HEK293T (cell line): ENCODE measurements at regions not wholly inside any gene's neighbourhood (a gene's known extent, or its start where the extent isn't known, plus 50 kb on each side); places are given as distances from the start of the nearest gene placed in this dataset.

Source experiments
- CTCF ChIA-PET: fragments of 350-600 bp; formaldehyde crosslinking; extraction: SDS; loops from one replicate; lab custom pipeline; 2021; ENCODE audit warnings: antibody characterized with exemption, inconsistent platforms; lab: Yijun Ruan, JAX
- POLR2A ChIA-PET: fragments of 350-600 bp; formaldehyde crosslinking; extraction: SDS; loops from one replicate; lab custom pipeline; 2020; ENCODE audit warnings: antibody characterized with exemption, inconsistent platforms; lab: Yijun Ruan, JAX
- DNase-seq: peaks from one replicate; pipeline ENCODE4 v3.0.0; 2012; ENCODE audit warnings: mixed read lengths; ENCODE audit errors: extremely low spot score
- ARNT ChIP-seq: fragments of 450-650 bp; IDR thresholded peaks from 2 replicates; pipeline ENCODE4 v1.6.1; 2017; ENCODE audit warnings: mild to moderate bottlenecking
- BHLHE40 ChIP-seq: fragments of 450-650 bp; IDR thresholded peaks from 2 replicates; pipeline ENCODE4 v1.6.1; 2016; ENCODE audit warnings: mild to moderate bottlenecking, moderate library complexity, borderline replicate concordance
- CTBP1 ChIP-seq: fragments of 450-650 bp; IDR thresholded peaks from 2 replicates; pipeline ENCODE4 v1.6.1; 2016; ENCODE audit warnings: borderline replicate concordance
- ELF4 ChIP-seq: fragments of 450-650 bp; IDR thresholded peaks from 2 replicates; pipeline ENCODE4 v1.6.1; 2017; ENCODE audit warnings: antibody characterized with exemption
- FOXA1 ChIP-seq: fragments of 450-650 bp; IDR thresholded peaks from 2 replicates; pipeline ENCODE4 v1.6.1; 2016; ENCODE audit warnings: mild to moderate bottlenecking
- FOXK2 ChIP-seq: fragments of 450-650 bp; IDR thresholded peaks from 2 replicates; pipeline ENCODE4 v1.6.1; 2016; ENCODE audit warnings: mild to moderate bottlenecking
- FOXM1 ChIP-seq: fragments of 450-650 bp; IDR thresholded peaks from 2 replicates; pipeline ENCODE4 v1.6.1; 2017; ENCODE audit warnings: mild to moderate bottlenecking, borderline replicate concordance
- HDGF ChIP-seq: fragments of 450-650 bp; IDR thresholded peaks from 2 replicates; pipeline ENCODE4 v1.6.1; 2017; ENCODE audit warnings: antibody characterized with exemption, borderline replicate concordance
- L3MBTL2 ChIP-seq: fragments of 450-650 bp; conservative IDR thresholded peaks from 2 replicates; pipeline ENCODE4 v1.6.1; 2016; ENCODE audit warnings: mild to moderate bottlenecking
- LEF1 ChIP-seq: fragments of 450-650 bp; IDR thresholded peaks from 2 replicates; pipeline ENCODE4 v1.6.1; 2017; ENCODE audit warnings: mild to moderate bottlenecking, borderline replicate concordance
- NFRKB ChIP-seq: fragments of 450-650 bp; IDR thresholded peaks from 2 replicates; pipeline ENCODE4 v1.6.1; 2016; ENCODE audit warnings: mild to moderate bottlenecking, moderate library complexity
- SP1 ChIP-seq: fragments of 450-650 bp; IDR thresholded peaks from 2 replicates; pipeline ENCODE4 v1.6.1; 2017
- SUZ12 ChIP-seq: fragments of 450-650 bp; IDR thresholded peaks from 2 replicates; pipeline ENCODE4 v1.6.1; 2016; ENCODE audit warnings: mild to moderate bottlenecking
- TARDBP ChIP-seq: fragments of 450-650 bp; IDR thresholded peaks from 2 replicates; pipeline ENCODE4 v1.6.1; 2016
- ZNF384 ChIP-seq: fragments of 450-650 bp; IDR thresholded peaks from 2 replicates; pipeline ENCODE4 v1.6.1; 2016
- TF ChIP-seq, protein P1 (sequence below): fragments of 450-650 bp; IDR thresholded peaks from 2 replicates; pipeline ENCODE4 v1.6.1; 2016

DNA sequence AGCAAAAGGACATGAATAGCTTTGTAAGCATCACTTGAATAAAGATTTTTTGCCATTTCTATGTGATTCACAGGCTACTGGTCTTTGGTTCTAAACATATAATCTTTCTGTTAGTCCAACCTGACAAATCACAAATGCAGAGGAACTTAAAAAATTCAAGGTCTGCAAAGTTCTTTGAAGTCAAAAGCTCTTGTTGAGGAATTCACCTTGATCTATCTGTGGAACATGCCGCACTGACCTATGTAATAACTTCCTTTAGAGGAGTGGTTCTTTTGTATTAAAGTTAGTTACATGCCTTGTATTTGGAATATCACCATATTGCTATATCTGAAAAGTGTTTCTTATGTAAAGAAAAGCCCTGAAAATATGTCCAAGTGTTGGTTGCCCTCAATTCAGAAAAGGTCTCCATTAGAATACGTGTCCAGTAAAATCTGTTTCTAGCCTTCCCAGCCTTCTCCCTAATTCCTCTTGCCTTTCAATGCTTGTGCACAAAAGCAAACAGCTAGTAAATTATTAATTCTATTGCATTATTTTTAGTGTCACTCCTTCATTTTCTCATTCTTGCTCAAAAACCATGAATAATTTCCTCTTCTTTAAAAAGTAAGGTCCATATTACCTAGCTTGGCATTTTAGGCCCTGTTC, 1192.8 kb downstream of the FLRT2 start:
- ChIA-PET CTCF (no interaction called here), POLR2A (no interaction called here)
- TF ChIP-seq FOXA1 (no peak), FOXM1 (no peak), LEF1 (no peak), TARDBP (no peak), FOXK2 (no peak), ZNF384 (no peak), ELF4 (no peak), ARNT (no peak)
- TF ChIP-seq, protein P1, sequence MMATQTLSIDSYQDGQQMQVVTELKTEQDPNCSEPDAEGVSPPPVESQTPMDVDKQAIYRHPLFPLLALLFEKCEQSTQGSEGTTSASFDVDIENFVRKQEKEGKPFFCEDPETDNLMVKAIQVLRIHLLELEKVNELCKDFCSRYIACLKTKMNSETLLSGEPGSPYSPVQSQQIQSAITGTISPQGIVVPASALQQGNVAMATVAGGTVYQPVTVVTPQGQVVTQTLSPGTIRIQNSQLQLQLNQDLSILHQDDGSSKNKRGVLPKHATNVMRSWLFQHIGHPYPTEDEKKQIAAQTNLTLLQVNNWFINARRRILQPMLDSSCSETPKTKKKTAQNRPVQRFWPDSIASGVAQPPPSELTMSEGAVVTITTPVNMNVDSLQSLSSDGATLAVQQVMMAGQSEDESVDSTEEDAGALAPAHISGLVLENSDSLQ = no peak
- no peak for DNase-seq

DNA sequence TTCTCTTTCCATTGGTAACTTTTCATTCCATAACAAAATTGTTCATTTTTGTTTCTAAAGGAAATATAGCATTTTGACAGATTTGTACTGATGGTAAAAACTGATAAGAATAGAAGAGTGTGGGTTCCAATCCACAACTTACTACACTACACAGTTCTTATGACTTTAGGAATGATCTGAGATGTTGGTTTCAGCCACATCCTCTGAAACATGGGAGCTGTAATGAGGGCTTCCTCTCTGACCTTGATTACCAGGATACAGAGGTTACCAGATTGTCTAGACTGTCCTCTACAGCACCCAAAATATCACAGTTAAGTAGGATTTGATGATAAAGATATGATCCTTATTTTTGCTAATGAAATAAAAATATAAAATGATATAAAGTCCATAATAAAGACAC, 1184.6 kb downstream of the FLRT2 start:
- no peak for DNase-seq
- ChIA-PET CTCF (no interaction called here), POLR2A (no interaction called here)
- no peak for TF ChIP-seq L3MBTL2
- TF ChIP-seq NFRKB = no peak
- no peak for TF ChIP-seq FOXA1
- no peak for TF ChIP-seq LEF1
- TF ChIP-seq BHLHE40 = no peak
- TF ChIP-seq FOXM1 = no peak
- no peak for TF ChIP-seq FOXK2
- TF ChIP-seq ZNF384 = no peak
- TF ChIP-seq ELF4 = no peak
- TF ChIP-seq, protein P1 = no peak
- no peak for TF ChIP-seq TARDBP
- no peak for TF ChIP-seq ARNT
- no peak for TF ChIP-seq CTBP1
- no peak for TF ChIP-seq HDGF
- no peak for TF ChIP-seq SP1
- TF ChIP-seq SUZ12 = no peak

DNA sequence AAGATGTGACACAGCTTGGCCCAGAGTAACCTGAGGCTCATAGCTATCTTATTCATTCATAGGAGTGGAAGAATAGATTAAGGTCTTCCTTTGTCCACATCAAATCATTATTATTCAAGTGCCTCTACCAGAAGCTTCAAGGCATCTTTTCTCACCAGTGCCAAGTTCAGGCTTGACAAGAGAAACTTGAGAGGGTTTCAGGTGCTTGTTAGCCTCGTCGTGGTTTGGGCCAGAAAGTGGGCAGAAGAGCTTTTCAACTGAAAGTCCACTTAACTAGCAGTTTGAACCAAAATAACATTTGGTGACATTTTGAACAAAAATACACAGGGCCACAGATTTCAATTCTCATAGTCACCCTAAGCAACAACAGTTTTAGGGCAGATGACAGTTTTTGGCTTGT, 1184.2 kb downstream of the FLRT2 start:
- no peak for DNase-seq
- TF ChIP-seq ELF4 (no peak), FOXM1 (no peak), ARNT (no peak), BHLHE40 (no peak), HDGF (no peak), NFRKB (no peak), L3MBTL2 (no peak)

DNA sequence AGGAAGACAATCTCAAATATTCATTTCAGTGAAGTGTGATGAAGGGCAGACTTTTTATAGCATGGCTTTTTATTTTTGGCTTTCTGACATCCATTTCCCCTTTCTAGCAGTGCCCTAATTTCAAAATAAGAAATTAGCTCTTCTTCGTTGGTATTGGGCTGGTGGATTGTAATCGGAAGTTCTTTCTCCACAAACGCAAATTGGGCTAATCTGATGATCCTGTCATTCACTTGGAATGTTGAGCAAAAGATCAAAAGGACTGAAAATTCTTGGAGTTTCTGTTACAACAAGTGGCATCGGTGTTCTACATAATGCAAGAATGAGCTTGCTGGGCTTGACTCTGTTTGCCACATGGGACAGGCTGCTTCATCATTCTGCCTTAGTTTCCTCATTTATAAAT, 1182.8 kb downstream of the FLRT2 start:
- ChIA-PET CTCF (no interaction called here), POLR2A (no interaction called here)
- no peak for DNase-seq
- TF ChIP-seq, protein P1 = no peak
- TF ChIP-seq TARDBP (no peak), BHLHE40 (no peak), SUZ12 (no peak), CTBP1 (no peak)

More for the DNA sequence above, 1184.2 kb downstream of the FLRT2 start:
- ChIA-PET POLR2A (no interaction called here), CTCF (no interaction called here)

DNA sequence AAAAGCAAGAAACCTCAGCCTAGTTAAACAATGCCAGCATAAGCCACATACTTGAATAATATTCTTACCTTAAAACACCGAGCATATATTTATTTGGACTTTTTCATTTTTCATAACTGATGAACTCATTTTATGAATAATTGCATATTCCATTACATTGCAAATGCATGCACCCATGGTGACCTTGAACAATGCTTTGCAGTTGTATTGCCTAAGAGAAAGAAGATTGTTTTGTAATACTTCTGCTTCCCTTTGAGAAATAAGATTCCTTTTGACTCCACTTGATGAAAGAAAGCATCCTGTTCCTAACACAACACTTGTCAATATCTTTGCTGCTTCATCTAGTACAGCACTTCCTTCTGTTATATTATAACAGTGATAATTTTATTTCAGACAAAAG, 1182.2 kb downstream of the FLRT2 start:
- TF ChIP-seq ARNT (no peak), FOXM1 (no peak), TARDBP (no peak), BHLHE40 (no peak), FOXA1 (no peak), L3MBTL2 (no peak), SUZ12 (no peak), ZNF384 (no peak), NFRKB (no peak), SP1 (no peak), LEF1 (no peak), FOXK2 (no peak), ELF4 (no peak), HDGF (no peak)
- TF ChIP-seq, protein P1 = no peak
- CTCF ChIA-PET = no interaction called here
- POLR2A ChIA-PET = no interaction called here

DNA sequence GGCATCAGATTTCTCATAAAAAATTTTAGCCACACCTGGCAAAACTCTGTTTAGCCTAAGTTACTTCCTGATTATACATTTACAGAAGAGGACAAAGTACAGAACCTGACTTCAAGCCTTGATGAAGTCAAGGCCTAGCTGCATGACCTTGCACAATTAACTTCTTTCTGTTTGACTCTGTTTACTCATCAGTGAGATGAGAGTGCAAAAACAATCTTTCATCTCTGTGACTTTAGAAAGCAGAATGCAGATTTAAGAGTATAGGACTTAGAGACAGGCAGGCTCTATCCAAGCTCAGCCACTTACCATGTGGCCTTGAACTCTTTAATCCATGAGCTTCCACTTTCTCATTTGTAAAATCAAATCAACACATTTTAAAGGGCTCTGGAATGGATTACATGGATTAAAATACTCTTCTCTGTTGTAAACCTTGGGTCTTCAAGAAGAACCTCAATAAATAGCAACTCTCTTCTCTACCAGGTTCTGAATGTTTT, 1178.9 kb downstream of the FLRT2 start:
- ChIA-PET POLR2A (no interaction called here), CTCF (no interaction called here)
- TF ChIP-seq SP1 (no peak), FOXA1 (no peak), TARDBP (no peak), FOXM1 (no peak), L3MBTL2 (no peak), LEF1 (no peak), NFRKB (no peak), BHLHE40 (no peak), HDGF (no peak), SUZ12 (no peak)
- no peak for DNase-seq

More for the DNA sequence above, 1182.2 kb downstream of the FLRT2 start:
- no peak for DNase-seq
